H9 (cell line): ENCODE measurements at regions not wholly inside any gene's neighbourhood (a gene's known extent, or its start where the extent isn't known, plus 50 kb on each side); places are given as distances from the start of the nearest gene placed in this dataset.

Experiments
- DNase-seq: peaks from one replicate; pipeline ENCODE4 v3.0.0-alpha.2; 2017
- H2AFZ ChIP-seq: one replicate; pipeline ENCODE4 v1.6.1; 2013; ENCODE audit warnings: mild to moderate bottlenecking, low read length, control low read depth, moderate library complexity
- H2AK5ac ChIP-seq: 2 replicates; pipeline ENCODE4 v1.6.1; 2013; ENCODE audit warnings: low read length, control low read depth, mixed read lengths; ENCODE audit not compliant: insufficient read length
- H2BK120ac ChIP-seq: one replicate; pipeline ENCODE4 v1.6.1; 2013; ENCODE audit warnings: low read depth, mild to moderate bottlenecking, low read length, control low read depth, inconsistent platforms; ENCODE audit not compliant: poor library complexity, severe bottlenecking
- H2BK12ac ChIP-seq: 2 replicates; pipeline ENCODE4 v1.6.1; 2013; ENCODE audit warnings: low read length, control low read depth, mixed read lengths, low read depth; ENCODE audit not compliant: insufficient read length
- H2BK15ac ChIP-seq: 2 replicates; pipeline ENCODE4 v1.6.1; 2013; ENCODE audit warnings: low read depth, low read length, control low read depth
- H2BK20ac ChIP-seq: one replicate; pipeline ENCODE4 v1.6.1; 2013; ENCODE audit warnings: low read depth, mild to moderate bottlenecking, low read length, control low read depth, inconsistent platforms; ENCODE audit not compliant: poor library complexity, severe bottlenecking
- H2BK5ac ChIP-seq: 2 replicates; pipeline ENCODE4 v1.6.1; 2013; ENCODE audit warnings: low read length, control low read depth, mixed read lengths; ENCODE audit not compliant: insufficient read length
- H3K14ac ChIP-seq: 2 replicates; pipeline ENCODE4 v1.6.1; 2013; ENCODE audit warnings: low read length, control low read depth; ENCODE audit not compliant: insufficient read depth
- H3K18ac ChIP-seq: 2 replicates; pipeline ENCODE4 v1.6.1; 2013; ENCODE audit warnings: low read depth, mild to moderate bottlenecking, mixed read lengths, low read length, control low read depth; ENCODE audit not compliant: insufficient read length
- H3K23ac ChIP-seq: 2 replicates; pipeline ENCODE4 v1.6.1; 2013; ENCODE audit warnings: low read length, control low read depth, mixed read lengths, low read depth; ENCODE audit not compliant: insufficient read length
- H3K23me2 ChIP-seq: 2 replicates; pipeline ENCODE4 v1.6.1; 2013; ENCODE audit warnings: low read depth, mild to moderate bottlenecking, mixed read lengths, low read length, control low read depth; ENCODE audit not compliant: insufficient read length, poor library complexity, severe bottlenecking
- H3K27ac ChIP-seq: 2 replicates; pipeline ENCODE4 v1.5.1; 2013; ENCODE audit warnings: low read length, control low read depth, mixed read lengths, low read depth; ENCODE audit not compliant: insufficient read length
- H3K27me3 ChIP-seq: 2 replicates; pipeline ENCODE4 v1.6.1; 2013; ENCODE audit warnings: low read length, control low read depth, inconsistent platforms; ENCODE audit not compliant: insufficient read depth
- H3K4ac ChIP-seq: 2 replicates; pipeline ENCODE4 v1.6.1; 2013; ENCODE audit warnings: low read depth, mild to moderate bottlenecking, control low read depth, inconsistent platforms, low read length, moderate library complexity
- H3K4me1 ChIP-seq: 2 replicates; pipeline ENCODE4 v1.6.1; 2013; ENCODE audit warnings: low read length, control low read depth, inconsistent platforms; ENCODE audit not compliant: insufficient read depth
- H3K4me2 ChIP-seq: 2 replicates; pipeline ENCODE4 v1.6.1; 2013; ENCODE audit warnings: low read length, control low read depth, mixed read lengths; ENCODE audit not compliant: insufficient read length, insufficient read depth
- H3K56ac ChIP-seq: 2 replicates; pipeline ENCODE4 v1.6.1; 2013; ENCODE audit warnings: low read depth, mild to moderate bottlenecking, mixed read lengths, low read length, control low read depth; ENCODE audit not compliant: insufficient read length
- H3K79me1 ChIP-seq: 2 replicates; pipeline ENCODE4 v1.6.1; 2013; ENCODE audit warnings: low read depth, mild to moderate bottlenecking, moderate library complexity, low read length, control low read depth, inconsistent platforms; ENCODE audit not compliant: insufficient read depth, poor library complexity, severe bottlenecking
- H3K79me2 ChIP-seq: 2 replicates; pipeline ENCODE4 v1.6.1; 2013; ENCODE audit warnings: low read length, control low read depth, inconsistent platforms; ENCODE audit not compliant: insufficient read depth
- H3K9ac ChIP-seq: 2 replicates; pipeline ENCODE4 v1.6.1; 2013; ENCODE audit warnings: low read length, control low read depth, mixed read lengths; ENCODE audit not compliant: insufficient read length; ENCODE audit errors: extremely low read depth
- H3K9me3 ChIP-seq: one replicate; pipeline ENCODE4 v1.6.1; 2013; ENCODE audit warnings: low read depth, low read length, inconsistent platforms; ENCODE audit not compliant: control insufficient read depth
- H3T11ph ChIP-seq: one replicate; pipeline ENCODE4 v1.6.1; 2013; ENCODE audit warnings: mild to moderate bottlenecking, low read length, control low read depth, inconsistent platforms
- H4K20me1 ChIP-seq: one replicate; pipeline ENCODE4 v1.6.1; 2013; ENCODE audit not compliant: control insufficient read depth, insufficient read length, insufficient read depth
- H4K5ac ChIP-seq: 2 replicates; pipeline ENCODE4 v1.6.1; 2013; ENCODE audit warnings: low read depth, mild to moderate bottlenecking, mixed read lengths, low read length, control low read depth; ENCODE audit not compliant: insufficient read length
- H4K8ac ChIP-seq: replicated peaks from 2 replicates; pipeline ENCODE4 v1.6.1; 2013; ENCODE audit warnings: low read length, control low read depth, mixed read lengths, low read depth; ENCODE audit not compliant: insufficient read length
- H4K91ac ChIP-seq: 2 replicates; pipeline ENCODE4 v1.6.1; 2013; ENCODE audit warnings: low read depth, mild to moderate bottlenecking, moderate library complexity, mixed read lengths, low read length, control low read depth; ENCODE audit not compliant: insufficient read length
- H3K27ac Mint-ChIP-seq, 3 experiments: 2 replicates in 2 of 3; 3 replicates in 1 of 3; pipeline ENCODE4 v1.8.0; 2020 to 2021; ENCODE audit warnings: mixed read lengths in 3 of 3, mild to moderate bottlenecking in 1 of 3, moderate library complexity in 1 of 3
- H3K27me3 Mint-ChIP-seq: 2 replicates; pipeline ENCODE4 v1.8.0; 2021; ENCODE audit warnings: low read depth, mild to moderate bottlenecking, moderate library complexity, mixed read lengths
- H3K36me3 Mint-ChIP-seq, 3 experiments: 2 replicates in 2 of 3; 3 replicates in 1 of 3; pipeline ENCODE4 v1.8.0; 2020 to 2021; ENCODE audit warnings: low read depth in 3 of 3, mixed read lengths in 3 of 3; ENCODE audit not compliant: insufficient read depth in 1 of 3
- H3K4me1 Mint-ChIP-seq, 2 experiments: 2 replicates each; pipeline ENCODE4 v1.8.0; 2020; ENCODE audit warnings: mixed read lengths in 2 of 2
- H3K4me3 Mint-ChIP-seq, 2 experiments: 2 replicates in 1 of 2; 3 replicates in 1 of 2; pipeline ENCODE4 v1.8.0; 2020 to 2021; ENCODE audit warnings: mild to moderate bottlenecking in 2 of 2, mixed read lengths in 2 of 2, moderate library complexity in 1 of 2
- H3K9me3 Mint-ChIP-seq, 2 experiments: 2 replicates in 1 of 2; 3 replicates in 1 of 2; pipeline ENCODE4 v1.8.0; 2020; ENCODE audit warnings: mild to moderate bottlenecking in 2 of 2, mixed read lengths in 2 of 2, moderate library complexity in 1 of 2
- WGBS: extraction: QIAGEN DNeasy Blood & Tissue Kit; methylation state at CpG from one replicate; pipeline ENCODE4 v1.1.7; 2013; ENCODE audit warnings: missing lambda C conversion rate, low lambda C conversion rate, mixed read lengths; ENCODE audit not compliant: insufficient read length; ENCODE audit errors: extremely low coverage; 5-methylcytosine and 5-hydroxymethylcytosine counted together
- TF ChIP-seq, protein P1 (sequence below): fragments of 200-600 bp; sonication (generic); conservative IDR thresholded peaks from 3 replicates; pipeline ENCODE4 v1.8.0; 2021; ENCODE audit warnings: antibody characterized with exemption, mild to moderate bottlenecking

DNA sequence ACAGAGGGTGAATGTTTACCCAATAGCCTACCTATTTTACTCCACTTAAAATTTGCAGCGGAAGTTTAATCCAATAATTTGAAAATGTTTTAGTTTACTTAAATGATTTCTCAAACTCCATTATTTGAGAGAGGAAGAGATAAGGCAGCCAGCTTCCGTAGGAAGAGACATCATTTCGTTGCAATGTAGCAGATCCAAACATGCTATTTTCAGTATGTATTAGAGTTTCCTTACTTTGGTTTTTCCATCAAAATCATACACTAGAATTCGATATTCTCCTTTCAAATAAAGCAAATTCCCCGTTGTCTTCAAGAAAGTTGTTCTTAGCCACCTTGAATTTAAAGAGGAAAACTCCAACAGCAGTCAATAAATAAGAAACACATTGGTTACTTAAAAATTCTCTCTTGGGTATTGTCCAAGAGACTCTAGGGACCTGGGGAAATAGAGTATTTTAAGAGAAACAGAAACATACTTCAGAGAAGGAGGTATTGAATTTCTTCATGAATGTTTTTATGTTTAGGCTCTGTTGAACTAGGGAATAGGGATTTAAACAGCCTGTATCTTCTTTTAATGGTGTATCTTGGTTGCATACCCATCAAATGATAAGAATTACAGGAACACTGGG lies 324.5 kb upstream of the GBE1 start:
- Mint-ChIP-seq H3K9me3 (no peaks in the 10 kb centered on the region), H3K27ac (peak overlapping the region in 2 of 3 experiments; percentile 71 to 80; a peak in 4 of 7 replicates), H3K4me3 (no peak overlapping the region), H3K4me1 (peaks cover 43 to 45% of the 10 kb centered on the region in 2 experiments), H3K27me3 (no peaks in the 10 kb centered on the region), H3K36me3 (no peaks in the 10 kb centered on the region)
- Histone ChIP-seq H3K23me2 (no peaks in the 10 kb centered on the region), H3K18ac (no peak overlapping the region), H3K9ac (no peak overlapping the region), H3K9me3 (no peaks in the 10 kb centered on the region), H3K27me3 (no peaks in the 10 kb centered on the region), H4K8ac (no peak overlapping the region), H2BK20ac (no peak overlapping the region), H2AFZ (no peak overlapping the region), H3K4me1 (peaks cover 5% of the 10 kb centered on the region; the same call in 1 of the 2 replicates), H3K4ac (no peak overlapping the region), H2BK5ac (no peak overlapping the region), H3K79me1 (no peaks in the 10 kb centered on the region), H3K4me2 (no peak overlapping the region), H2BK120ac (no peak overlapping the region), H3K23ac (no peak overlapping the region), H3K14ac (no peak overlapping the region), H2BK15ac (no peak overlapping the region), H4K5ac (no peak overlapping the region), H2AK5ac (no peak overlapping the region), H3K79me2 (no peaks in the 10 kb centered on the region), H4K91ac (no peak overlapping the region), H2BK12ac (no peak overlapping the region), H3T11ph (no peak overlapping the region), H3K27ac (no peak overlapping the region), H3K56ac (no peak overlapping the region), H4K20me1 (no peaks in the 10 kb centered on the region)
- TF ChIP-seq, protein P1, sequence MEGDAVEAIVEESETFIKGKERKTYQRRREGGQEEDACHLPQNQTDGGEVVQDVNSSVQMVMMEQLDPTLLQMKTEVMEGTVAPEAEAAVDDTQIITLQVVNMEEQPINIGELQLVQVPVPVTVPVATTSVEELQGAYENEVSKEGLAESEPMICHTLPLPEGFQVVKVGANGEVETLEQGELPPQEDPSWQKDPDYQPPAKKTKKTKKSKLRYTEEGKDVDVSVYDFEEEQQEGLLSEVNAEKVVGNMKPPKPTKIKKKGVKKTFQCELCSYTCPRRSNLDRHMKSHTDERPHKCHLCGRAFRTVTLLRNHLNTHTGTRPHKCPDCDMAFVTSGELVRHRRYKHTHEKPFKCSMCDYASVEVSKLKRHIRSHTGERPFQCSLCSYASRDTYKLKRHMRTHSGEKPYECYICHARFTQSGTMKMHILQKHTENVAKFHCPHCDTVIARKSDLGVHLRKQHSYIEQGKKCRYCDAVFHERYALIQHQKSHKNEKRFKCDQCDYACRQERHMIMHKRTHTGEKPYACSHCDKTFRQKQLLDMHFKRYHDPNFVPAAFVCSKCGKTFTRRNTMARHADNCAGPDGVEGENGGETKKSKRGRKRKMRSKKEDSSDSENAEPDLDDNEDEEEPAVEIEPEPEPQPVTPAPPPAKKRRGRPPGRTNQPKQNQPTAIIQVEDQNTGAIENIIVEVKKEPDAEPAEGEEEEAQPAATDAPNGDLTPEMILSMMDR, result no peak
- DNase-seq, result no peak
- WGBS, result no CpG with 5 or more reads among the region's 5 CpGs
